HG03097 (cell line): ENCODE measurements at regions not wholly inside any gene's neighbourhood (a gene's known extent, or its start where the extent isn't known, plus 50 kb on each side); places are given as distances from the start of the nearest gene placed in this dataset.

Source experiments
- ATAC-seq: cut with Tn5 transposase; IDR thresholded peaks from one replicate; pipeline ENCODE4 v1.9.1; 2021; ENCODE audit not compliant: unreplicated experiment, low FRiP score

- ATAC-seq = no peak
These were observed 84.3 kb upstream of the FOXN3 start for GRCh38 chr14:89501381-89501780.

GRCh38 chr14:89500303-89500702 lies 83.3 kb upstream of the FOXN3 start:
- ATAC-seq = no peak

- ATAC-seq = no peak
These were observed 81.8 kb upstream of the FOXN3 start for GRCh38 chr14:89498878-89499277.

GRCh38 chr14:89495718-89496117 lies 78.7 kb upstream of the FOXN3 start:
- ATAC-seq = no peak

GRCh38 chr14:89493877-89494634 lies 77.0 kb upstream of the FOXN3 start:
- ATAC-seq = no peak

GRCh38 chr14:89493406-89493805 lies 76.4 kb upstream of the FOXN3 start:
- ATAC-seq = no peak

GRCh38 chr14:89491711-89492381 lies 74.8 kb upstream of the FOXN3 start:
- no peak for ATAC-seq

- no peak for ATAC-seq
These were observed 73.4 kb upstream of the FOXN3 start for GRCh38 chr14:89490466-89490865.

- ATAC-seq = no peak
These were observed 72.9 kb upstream of the FOXN3 start for GRCh38 chr14:89489761-89490437.

GRCh38 chr14:89486961-89487360 lies 69.9 kb upstream of the FOXN3 start:
- no peak for ATAC-seq

- no peak for ATAC-seq
These were observed 69.5 kb upstream of the FOXN3 start for GRCh38 chr14:89486505-89486904.

- no peak for ATAC-seq
These were observed 68.2 kb upstream of the FOXN3 start for GRCh38 chr14:89485264-89485663.

- ATAC-seq = no peak
These were observed 67.2 kb upstream of the FOXN3 start for GRCh38 chr14:89484051-89484844.

- no peak for ATAC-seq
These were observed 64.2 kb upstream of the FOXN3 start for GRCh38 chr14:89481196-89481595.

- ATAC-seq = no peak
These were observed 63.2 kb upstream of the FOXN3 start for GRCh38 chr14:89480278-89480677.

- ATAC-seq = no peak
These were observed 62.8 kb upstream of the FOXN3 start for GRCh38 chr14:89479802-89480201.

GRCh38 chr14:89477391-89477790 lies 60.4 kb upstream of the FOXN3 start:
- ATAC-seq = no peak

- ATAC-seq = no peak
These were observed 59.4 kb upstream of the FOXN3 start for GRCh38 chr14:89476354-89476896.

GRCh38 chr14:89474464-89474863 lies 57.4 kb upstream of the FOXN3 start:
- ATAC-seq = no peak

- ATAC-seq = no peak
These were observed 57.0 kb upstream of the FOXN3 start for GRCh38 chr14:89473989-89474388.

- ATAC-seq = no peak
These were observed 56.5 kb upstream of the FOXN3 start for GRCh38 chr14:89473569-89473968.
